Amniotic stem cell (primary cell): ENCODE measurements at regions not wholly inside any gene's neighbourhood (a gene's known extent, or its start where the extent isn't known, plus 50 kb on each side); places are given as distances from the start of the nearest gene placed in this dataset.
A peak's percentile ranks its signal among the peaks of the same experiment; 100 is the strongest.
"Not testable (repeated sequence)": the region's sequence is repeated elsewhere in the genome, so short reads cannot be mapped to it uniquely, and the experiment has no call there.

ENCODE experiments used
- DNase-seq: peaks from one replicate; lab custom pipeline; 2025; lab: John Stamatoyannopoulos, UW

DNA sequence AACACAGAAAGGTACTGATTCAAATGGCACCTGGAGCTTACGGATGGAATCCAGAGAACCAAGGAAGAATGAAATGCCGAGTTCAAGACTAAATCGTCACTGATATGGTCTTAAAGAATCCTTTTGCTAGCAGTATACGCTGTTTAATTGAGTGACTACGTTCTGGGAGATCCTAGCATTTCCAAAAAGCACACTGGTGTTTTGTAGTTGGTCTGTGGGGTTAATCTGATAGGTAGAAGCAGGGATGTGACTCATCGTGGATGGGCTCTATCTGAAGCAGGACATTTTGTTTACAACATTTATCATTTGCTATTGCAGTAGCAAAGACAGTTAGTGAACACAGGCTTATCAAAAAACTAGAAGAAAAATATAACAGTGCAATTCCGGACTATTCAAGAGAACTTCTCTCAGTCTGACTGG is 169.2 kb upstream of the HMGA2 start:
- no peak for DNase-seq

- DNase-seq = no peak
Observed at GRCh38 chr12:65656156-65656882, 168.0 kb upstream of the HMGA2 start.

DNA sequence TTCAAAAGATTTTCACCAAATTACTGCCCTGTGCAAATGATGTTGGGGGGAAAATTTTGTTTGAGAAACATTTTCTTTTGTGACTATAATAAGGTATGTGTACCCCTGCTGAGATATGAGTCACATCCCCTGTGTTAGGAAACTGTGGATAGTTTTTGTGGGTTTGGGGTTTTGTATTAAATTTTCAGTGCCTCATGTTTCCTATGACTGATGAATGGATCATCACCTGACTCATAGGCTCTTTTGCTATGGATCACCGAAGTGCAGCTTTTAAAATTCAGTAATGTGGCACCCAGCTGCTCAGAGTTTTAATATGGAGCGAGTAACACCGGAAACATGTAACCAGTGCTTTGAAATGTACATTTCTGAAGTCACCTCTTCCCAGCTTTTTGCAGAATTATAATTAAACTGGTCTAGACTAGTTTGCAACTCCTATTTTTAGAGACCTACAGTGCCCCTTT is 167.4 kb upstream of the HMGA2 start:
- DNase-seq = peak; percentile 89

- no peak for DNase-seq
Observed at GRCh38 chr12:65657635-65658034, 166.6 kb upstream of the HMGA2 start.

DNA sequence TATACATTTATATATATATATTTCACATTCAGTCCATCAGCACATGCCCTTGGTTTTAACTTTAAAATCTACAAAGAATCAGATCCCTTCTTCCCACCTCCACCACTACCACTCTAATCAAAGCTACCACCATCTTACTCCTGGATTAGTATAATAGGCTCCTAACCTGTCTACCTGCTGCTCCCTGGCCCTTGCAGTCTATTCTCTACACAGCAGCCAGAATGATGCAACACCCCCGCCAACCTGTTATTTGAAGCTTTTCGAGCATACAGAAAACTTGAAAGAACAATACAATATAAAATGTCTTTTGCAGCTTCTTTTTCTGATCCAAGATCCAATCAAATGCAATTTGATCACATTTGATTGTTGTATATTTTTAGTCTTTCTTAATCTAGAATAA is 165.9 kb upstream of the HMGA2 start:
- DNase-seq = no peak

DNA sequence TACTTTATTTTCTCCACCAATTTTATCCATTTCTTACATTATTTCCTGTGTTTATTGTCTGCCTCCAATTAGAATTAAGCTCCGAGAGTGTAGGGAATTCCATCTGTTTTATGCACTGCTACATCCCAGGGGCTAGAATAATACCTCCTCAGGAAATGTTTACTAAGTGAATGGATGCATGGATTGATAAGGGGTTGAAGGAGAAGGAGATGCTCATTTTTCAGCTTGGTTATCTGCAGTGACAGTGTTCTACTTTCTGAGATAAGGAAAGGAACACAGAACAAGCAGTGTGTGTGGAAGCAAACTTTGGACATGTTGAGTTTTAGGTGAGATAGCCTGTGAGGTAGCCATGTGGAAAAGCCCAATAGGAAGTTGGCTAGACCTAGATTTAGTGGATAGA is 164.6 kb upstream of the HMGA2 start:
- no peak for DNase-seq

- no peak for DNase-seq
Observed at GRCh38 chr12:65660096-65660495, 164.2 kb upstream of the HMGA2 start.

DNA sequence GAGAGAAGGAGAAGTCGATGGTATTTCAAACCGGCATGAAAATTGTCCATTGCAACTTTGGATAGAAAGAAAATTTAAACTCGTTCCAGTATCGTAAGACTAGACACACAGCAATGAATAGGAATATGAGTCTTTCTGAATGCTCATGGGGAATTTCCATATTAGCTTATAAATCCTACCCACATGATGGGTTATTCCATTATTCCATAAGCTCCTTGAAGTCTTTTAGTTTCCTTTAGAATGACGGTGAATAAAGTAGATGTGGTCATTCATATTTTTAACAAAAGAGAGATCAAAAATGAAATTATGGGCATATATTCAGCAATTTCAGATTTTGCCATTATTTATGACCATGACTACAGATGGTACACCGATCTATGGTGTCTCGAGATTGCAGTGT is 163.4 kb upstream of the HMGA2 start:
- DNase-seq = no peak

DNA sequence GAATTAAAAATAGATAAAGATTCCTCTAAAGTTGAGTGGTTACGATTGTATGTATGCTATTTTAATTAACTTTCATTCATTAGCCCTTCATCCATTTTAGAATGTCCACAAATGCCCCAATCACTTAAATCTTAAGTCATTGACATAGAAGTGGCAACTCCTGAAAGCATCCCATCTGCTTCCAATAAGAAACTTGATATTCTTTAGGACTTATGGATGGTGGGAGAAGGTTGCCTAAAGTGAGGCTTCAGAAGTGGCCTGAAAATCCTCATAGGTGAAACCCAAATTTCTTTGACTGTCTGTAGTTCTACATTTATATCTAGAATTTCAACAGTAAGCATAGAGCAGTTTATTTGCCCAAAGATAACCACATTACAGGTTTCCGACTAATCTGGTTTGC is 161.7 kb upstream of the HMGA2 start:
- DNase-seq = no peak

- DNase-seq = no peak
Observed at GRCh38 chr12:65663097-65663496, 161.2 kb upstream of the HMGA2 start.

DNA sequence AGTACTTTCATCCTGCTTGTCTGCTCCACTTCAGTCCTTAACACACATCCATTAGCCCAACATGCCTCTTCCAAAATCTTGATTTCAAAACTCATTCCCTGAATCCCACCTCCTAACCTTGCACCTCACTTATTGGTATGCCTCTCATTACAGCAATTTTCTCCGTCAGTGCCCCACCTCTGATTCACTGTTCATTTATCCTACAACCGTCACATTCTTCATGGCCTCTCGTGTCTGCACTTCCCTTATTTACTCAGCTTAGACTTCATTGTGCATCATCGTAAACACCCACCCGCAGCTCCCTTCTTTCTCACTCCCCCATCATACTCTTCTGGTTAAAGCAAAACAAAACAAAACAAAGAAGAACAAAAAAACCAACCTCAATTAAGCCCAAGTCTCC is 160.6 kb upstream of the HMGA2 start:
- DNase-seq = no peak

- DNase-seq = no peak
Observed at GRCh38 chr12:65664715-65665250, 159.5 kb upstream of the HMGA2 start.

DNA sequence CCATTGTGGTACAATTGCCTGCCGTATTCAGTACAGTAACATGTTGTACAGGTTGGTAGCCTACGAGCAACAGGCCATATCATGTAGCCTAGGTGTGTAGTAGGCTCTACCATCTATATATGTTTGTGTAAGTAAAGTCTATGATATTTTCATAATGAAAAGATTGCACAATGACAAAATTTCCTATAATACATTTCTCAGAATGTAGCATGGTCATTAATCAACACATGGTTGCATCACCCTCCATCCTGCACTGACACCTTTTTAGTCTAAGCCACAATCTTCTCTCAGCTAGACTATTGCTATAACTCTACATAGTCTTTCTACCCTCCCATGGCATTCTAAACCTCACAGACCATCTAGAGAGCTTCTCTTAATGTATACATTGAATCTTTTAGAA is 158.5 kb upstream of the HMGA2 start:
- DNase-seq = no peak

- no peak for DNase-seq
Observed at GRCh38 chr12:65666876-65667275, 157.4 kb upstream of the HMGA2 start.

GRCh38 chr12:65667932-65668331 is 156.4 kb upstream of the HMGA2 start:
- no peak for DNase-seq

- no peak for DNase-seq
Observed at GRCh38 chr12:65668981-65669695, 155.1 kb upstream of the HMGA2 start.

DNA sequence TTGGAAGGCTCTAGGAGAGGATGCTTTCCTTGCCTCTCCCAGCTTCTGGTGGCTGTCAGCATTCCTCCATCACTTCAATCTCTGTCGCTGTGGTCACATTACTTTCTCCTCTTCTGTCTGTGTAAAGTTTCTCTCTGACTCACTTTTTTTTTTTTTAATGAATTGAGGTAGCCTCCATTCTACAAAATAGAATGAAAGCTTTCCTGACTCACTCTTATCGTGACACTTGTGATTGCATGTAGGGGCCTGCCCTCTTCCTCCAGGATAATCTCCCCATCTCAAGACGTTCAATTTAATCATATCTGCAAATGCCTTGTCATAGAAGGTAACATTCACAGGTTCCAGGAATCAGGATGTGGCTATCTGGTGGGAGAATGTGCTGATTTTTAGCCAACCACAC is 153.5 kb upstream of the HMGA2 start:
- DNase-seq = no peak

DNA sequence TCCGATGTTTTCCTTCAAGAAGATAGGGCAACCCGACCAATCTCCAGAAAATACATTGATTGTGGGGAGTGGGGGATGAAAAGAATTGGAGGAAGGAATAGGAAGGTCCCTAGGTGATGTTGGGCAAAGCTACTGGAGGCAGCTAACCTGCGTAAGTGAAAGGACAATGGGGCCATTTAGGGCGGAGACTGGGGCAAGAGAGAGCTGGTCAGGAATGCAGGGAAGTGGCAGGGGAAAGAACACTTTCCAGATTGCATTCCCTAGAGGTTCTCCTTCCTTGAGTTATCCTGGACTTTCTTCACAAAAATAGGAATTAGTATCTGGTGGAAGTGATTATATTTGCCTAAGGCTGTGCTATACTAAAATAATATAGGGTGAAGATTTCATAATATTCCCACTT is 151.8 kb upstream of the HMGA2 start:
- DNase-seq = no peak

DNA sequence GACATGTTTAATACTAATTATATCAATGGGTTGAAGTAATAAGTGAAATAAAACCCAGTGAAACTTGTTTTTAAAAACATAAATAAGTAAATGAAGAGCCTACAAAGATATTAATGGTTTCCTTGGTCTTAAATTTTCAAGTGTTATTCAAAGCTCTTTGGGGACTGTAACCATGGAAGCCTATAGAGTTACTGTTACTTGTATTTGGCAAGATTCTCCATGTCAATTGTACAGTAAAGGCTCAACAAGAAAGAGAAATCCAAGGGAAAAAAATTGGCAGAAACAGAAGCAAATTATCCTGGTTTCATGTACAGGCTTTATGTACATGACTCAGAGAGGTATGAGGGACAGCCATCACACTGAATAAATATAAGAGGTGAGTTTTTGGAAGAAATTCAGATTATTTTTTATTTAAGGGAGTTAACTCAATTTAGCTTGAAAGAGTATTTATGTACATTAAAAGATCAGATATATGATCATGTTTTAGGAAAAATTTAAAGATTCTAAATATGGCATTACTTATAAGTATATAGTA is 151.1 kb upstream of the HMGA2 start:
- no peak for DNase-seq

- DNase-seq = no peak
Observed at GRCh38 chr12:65673732-65674131, 150.6 kb upstream of the HMGA2 start.

- no peak for DNase-seq
Observed at GRCh38 chr12:65675141-65675621, 149.1 kb upstream of the HMGA2 start.

GRCh38 chr12:65678172-65678571 is 146.1 kb upstream of the HMGA2 start:
- DNase-seq = not testable (repeated sequence)

DNA sequence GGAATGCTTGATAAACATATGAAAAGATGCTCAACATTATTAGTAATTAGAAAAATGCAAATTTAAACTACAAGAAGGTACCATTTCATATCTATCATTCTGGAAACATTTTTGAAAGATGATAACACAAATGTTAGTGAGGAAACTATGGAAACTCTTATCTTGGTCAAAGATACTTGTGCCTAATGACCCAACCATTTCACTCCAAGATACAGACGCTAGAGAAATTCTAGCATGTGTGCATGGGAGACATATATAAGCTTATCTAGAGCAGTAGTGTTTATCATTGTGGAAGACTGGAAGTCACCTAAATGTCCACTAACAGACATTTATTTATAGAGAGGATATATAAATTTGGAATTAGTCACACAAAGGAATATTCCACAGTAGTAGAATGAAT is 143.1 kb upstream of the HMGA2 start:
- no peak for DNase-seq
